CD4-positive, alpha-beta T cell treated with Interleukin-4 for 4 hours (primary cell): ENCODE measurements at regions not wholly inside any gene's neighbourhood (a gene's known extent, or its start where the extent isn't known, plus 50 kb on each side); places are given as distances from the start of the nearest gene placed in this dataset.

Source experiments
- DNase-seq: peaks from one replicate; pipeline ENCODE4 v3.0.0-alpha.2; 2020

DNA sequence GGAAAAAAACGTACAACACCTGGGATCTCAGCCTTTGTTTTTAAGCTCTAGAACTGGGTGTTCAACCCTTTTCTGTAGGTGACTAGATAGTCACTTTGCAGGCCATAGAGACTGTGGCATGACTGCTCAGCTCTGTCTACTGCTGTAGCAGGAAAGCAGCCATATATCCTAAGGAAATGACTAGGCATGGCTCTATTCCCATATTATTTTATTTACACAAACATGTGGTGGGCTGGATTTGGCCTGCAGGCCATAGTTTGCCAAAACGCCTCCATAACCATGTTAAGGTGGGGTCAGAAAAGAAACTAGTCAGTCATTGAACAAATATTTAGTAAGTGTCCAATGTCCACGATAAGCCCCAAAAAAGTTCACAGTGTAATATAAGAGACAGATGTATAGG is 452.5 kb downstream of the MCTP2 start:
- DNase-seq, result no peak

DNA sequence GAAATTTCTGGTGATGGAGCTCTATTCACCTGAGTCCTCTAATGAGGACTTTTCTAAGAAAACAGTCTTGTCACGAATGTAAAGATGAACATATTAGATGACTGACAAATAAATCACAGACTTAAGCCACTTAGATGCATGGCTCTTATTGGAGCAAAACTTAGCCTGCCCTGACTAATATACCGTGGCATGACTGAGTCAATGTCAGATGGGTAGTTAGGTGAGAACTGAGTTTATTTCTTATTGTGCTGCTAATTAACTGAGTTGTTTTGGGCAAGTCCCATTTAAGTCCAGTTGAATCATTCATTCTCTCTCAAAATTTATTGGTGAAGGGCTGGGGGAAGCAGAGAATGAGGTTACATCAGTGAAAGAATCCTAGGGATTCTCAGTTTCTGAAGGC is 459.8 kb downstream of the MCTP2 start:
- DNase-seq, result no peak

DNA sequence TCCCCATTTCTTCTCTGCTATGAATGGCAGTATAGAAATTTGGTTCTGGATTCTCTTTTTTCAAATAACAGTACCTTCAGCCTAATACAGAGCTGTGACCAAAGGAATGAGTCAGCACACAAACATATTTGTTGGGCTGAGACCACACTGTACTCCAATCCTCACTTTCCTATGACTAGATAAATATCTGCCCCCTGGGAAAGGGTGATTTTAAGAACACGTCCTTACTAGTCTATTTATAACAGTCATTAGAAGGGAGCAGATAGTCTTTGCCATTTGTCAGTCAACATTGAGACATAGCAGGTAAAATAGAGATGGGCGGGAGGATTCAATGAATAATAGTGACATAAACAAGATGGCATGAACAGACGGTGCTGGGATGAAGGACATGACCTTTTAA is 461.3 kb downstream of the MCTP2 start:
- no peak for DNase-seq

- no peak for DNase-seq
Measured at GRCh38 chr15:94700211-94700610, 468.9 kb downstream of the MCTP2 start.

DNA sequence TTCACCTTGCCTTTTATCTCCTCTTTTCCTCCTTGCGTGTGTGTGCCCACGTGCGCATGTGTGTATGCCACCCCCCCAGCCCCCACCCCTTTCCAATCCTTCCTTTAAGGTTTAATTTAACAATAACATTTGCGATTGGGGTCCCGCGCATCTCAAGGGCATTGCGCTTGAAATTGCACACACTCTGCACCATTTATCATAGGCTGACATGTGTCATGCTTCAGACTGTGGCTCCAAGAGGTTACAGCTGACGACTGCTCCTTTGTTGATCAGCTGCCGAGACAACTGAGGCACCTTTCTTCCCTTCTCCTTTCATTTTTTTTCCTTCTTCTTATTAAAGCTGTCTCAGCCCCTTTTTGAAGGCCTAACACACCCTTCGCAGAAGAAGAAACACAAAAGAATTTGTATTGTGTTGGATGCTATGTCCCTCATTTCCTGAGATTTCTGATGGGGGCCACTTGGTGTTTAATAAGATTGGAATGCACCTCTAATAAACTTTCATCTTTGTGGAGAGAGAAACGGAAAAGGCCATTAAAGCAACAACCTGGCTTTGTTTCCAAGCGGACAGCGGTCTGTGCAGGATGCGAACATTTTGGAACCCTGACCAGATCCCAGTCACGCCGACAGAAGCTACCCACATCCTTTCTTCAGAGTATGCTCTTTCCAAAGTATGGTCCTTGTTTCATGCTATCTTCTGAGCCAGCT is 470.1 kb downstream of the MCTP2 start:
- no peak for DNase-seq

GRCh38 chr15:94703596-94703995 is 472.2 kb downstream of the MCTP2 start:
- DNase-seq, result no peak

- no peak for DNase-seq
Measured at GRCh38 chr15:94704421-94704820, 473.1 kb downstream of the MCTP2 start.

DNA sequence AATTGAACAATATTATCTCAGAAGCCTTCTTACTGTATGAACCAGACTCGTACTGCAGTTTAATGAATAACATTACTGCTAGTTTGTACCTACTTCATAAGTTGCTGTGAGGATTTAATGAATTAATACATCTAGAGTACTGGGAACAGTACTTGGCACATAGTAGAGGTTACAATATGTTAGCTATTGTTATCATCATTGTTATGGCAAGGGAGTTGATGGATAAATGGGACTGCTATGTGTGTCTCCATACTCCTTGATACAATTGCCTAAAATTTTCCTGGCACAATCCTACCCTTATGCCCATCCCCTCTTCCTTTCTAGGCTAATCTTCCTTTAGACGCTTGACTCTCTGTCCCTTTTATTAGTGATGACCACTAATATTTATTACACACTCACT is 473.6 kb downstream of the MCTP2 start:
- no peak for DNase-seq

DNA sequence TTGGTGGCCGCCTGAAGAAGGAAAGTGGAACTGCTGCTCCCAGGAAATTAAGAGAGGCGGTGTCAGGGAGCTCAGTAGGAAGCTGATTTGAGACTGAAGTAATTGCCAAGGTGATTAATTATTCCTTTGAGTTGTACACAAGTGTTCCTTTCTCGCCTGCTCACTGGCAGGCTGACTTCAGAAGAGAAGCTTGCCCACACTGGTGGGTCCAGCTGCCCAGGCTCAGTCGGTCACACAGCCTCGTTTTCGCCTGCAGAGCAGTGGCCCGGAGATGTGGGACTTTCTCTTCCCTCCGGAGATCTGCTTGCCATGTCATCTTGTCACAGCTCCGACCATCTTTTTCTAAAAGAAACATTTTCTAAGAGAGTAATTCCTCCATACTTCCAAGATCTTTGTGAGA is 478.0 kb downstream of the MCTP2 start:
- no peak for DNase-seq

DNA sequence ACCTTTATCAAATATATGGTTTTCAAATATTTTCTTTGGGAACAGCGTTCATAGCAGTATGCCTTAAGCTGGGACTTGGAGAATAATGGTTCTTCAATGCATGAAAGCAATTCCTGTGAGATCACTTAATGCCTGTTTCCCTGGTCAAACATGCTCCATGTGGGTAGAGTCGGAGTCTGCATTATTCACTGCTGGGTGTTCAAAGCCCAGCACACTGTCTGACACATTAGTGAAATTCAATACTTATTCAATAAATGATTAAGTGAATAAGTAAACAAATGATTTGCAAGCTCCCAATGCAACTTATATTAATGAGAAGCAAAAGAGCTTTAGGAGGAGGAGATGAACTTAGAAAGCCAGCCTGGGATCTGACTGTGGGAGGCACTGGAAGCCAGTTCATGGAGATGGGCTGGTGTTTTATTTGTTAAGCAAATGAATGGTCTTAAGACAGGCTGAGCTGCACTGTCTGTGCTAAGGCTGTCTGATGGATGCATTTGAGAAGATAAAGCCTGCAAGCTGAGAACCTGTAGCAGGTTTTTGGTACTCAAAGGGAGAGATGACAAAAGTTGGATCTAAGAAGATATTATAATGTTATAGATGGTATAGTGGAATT is 490.8 kb downstream of the MCTP2 start:
- DNase-seq, result no peak

DNA sequence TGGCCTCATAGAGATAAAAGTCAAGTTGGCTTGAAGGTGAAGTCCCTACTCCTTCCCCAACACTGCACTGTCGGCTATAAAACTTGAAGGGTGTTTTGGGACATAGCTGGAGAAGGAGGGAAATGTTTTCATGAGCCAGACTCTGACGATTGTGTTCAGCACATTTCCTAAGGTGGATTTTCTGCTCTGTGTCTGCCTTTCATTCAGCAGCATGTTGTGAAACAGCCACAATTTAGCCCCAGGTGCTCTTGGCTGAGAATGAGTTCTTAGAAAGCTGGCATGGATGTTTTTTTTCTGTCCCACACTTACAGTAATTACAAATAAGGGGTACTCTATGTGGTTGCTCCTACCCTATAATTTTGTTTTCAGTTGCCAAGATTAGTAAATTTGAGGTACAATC is 492.4 kb downstream of the MCTP2 start:
- no peak for DNase-seq

DNA sequence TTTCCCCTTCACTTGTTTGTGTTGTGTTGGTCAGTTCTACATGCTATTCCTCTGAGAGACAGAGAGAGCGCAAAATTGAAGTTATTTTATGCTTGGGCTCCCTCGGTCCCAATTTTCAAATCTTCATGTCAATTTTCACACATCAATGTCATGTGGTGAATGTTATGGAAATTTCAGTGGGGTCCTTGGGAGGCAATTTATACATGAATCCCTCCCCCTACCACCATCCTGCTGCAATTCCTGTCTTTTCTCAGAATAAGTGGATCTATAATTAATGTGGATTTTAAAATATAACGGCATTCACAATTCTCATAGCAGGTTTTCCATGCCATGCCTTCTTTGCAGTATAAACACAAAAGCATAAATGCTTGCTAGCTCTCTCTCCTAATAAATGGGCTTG is 499.9 kb downstream of the MCTP2 start:
- DNase-seq, result no peak

GRCh38 chr15:94734460-94734859 is 503.1 kb downstream of the MCTP2 start:
- DNase-seq, result no peak

DNA sequence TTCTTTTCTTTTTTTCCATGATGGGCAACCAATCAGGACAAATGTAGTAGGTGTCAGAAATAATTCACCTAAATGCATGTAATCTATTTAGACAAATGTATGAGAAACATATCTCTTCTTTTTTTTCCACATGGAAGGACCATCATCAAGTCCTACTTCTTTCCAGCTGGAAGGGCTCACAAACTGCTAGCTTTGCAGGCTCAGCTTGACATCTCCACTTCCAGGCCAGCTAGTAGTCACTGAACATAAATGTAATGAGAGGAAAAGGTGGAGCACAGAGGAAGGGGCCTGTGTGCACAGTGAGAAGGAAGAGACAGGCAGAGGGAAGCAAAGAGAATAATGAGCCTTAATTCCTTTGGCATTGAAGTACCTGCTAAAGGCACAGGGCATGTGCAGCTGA is 504.9 kb downstream of the MCTP2 start:
- DNase-seq, result no peak

DNA sequence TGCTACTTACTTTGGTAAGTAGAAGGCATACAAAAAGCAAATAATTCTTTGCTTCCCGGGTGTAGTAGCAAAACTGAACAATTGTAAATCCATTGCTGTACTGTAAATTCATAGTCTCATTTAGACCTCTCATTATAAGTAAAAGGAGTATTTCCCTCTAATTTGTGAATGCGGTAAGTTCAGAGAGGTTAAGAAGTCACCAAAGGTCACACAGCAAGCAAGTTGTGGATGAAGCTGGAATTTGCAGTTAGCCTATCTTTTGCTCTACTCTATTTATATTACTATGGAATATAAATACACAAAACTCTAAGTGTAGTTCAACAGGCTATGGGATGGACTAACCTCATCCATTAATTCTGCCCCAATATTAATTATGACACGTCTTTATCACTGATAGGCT is 508.3 kb downstream of the MCTP2 start:
- DNase-seq, result no peak

- no peak for DNase-seq
Measured at GRCh38 chr15:94740469-94740868, 509.1 kb downstream of the MCTP2 start.

GRCh38 chr15:94743668-94744067 is 512.3 kb downstream of the MCTP2 start:
- no peak for DNase-seq

GRCh38 chr15:94744080-94744793 is 512.9 kb downstream of the MCTP2 start:
- no peak for DNase-seq

GRCh38 chr15:94745371-94745770 is 514.0 kb downstream of the MCTP2 start:
- DNase-seq, result no peak

DNA sequence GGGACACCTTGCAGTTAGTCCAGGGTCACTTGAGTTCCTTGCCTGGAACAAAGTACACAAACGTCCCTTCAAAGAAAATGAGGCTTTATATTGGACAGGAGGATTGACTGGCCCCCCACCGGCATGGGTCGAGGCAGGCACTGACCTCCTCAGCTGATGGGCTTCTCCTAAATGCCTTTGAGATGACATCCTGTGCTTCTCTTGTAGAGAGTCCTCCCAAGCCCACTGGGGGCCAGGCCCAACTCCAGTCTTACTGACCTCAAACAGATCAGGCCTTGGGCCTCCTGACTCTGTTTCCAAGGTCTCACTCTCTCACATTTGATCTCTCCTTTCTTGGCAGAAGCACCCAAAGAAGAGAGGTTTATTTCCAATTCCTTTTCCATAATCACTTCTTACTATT is 516.1 kb downstream of the MCTP2 start:
- no peak for DNase-seq

GRCh38 chr15:94749811-94750617 is 518.7 kb downstream of the MCTP2 start:
- DNase-seq, result no peak

DNA sequence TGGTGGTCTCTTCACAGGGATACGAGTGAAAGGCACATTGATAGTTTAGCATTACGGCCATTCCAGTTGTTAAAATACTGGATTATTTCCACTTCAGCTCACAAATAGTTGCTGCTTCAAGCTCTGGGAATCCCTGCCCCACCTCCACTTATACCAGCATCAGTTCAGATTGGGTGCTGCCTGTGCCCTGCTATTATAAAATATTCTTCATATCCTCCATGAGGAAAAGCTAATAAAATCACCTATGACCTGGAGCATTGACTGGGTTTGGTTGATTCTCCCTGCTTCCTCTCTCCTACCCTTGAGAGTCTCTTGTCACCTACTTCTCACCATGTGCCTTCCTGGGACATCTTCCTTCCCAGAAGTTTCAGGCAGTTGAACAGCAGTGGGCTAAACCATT is 529.0 kb downstream of the MCTP2 start:
- DNase-seq, result no peak

DNA sequence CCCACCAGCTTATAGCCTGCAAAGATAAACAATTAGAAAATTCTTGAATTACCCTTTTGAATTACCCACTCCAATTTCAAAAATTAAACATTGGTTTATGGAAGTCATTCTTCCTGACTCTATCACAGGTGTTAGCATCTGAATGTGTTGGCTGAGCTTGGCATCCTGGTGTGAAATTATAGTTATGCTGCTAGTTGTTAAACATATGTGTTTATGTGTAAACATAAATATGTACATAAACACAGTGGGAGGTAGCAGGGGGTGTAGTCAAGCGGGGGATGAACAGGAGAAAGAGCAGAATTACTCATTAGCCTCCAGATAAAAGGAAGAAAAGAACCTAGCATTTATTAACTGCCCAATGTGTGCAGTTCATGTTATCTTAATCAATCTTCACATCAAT is 530.2 kb downstream of the MCTP2 start:
- DNase-seq, result no peak

GRCh38 chr15:94769089-94769488 is 537.7 kb downstream of the MCTP2 start:
- no peak for DNase-seq
